ENCODE measurements at regions not wholly inside any gene's neighbourhood (a gene's known extent, or its start where the extent isn't known, plus 50 kb on each side); places are given as distances from the start of the nearest gene placed in this dataset.

DNA sequence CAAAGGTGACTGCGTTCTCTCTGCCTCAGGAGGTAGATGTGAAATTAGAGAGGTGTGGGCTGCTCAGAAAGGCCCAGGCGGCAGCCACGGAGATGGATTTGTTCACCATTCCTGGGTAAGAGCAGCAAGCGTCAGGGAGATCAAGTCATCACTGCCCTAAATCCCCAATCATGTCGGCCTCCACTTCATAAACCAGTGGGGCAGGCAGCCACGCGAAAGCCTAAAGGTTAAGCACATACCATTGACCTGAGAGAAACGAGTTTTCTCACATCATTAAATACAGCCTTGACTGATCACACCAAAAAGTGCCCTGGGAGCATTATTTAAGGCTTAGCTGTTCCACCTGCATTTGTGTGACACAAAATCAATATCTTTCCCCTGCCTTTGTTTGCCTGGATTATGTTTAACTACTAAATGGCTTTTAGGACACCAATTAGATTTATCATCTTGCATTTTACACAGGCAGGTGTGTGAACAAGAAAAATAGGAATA is 50.7 kb upstream of the FOXB1 start:
- DNase-seq: no peak

DNA sequence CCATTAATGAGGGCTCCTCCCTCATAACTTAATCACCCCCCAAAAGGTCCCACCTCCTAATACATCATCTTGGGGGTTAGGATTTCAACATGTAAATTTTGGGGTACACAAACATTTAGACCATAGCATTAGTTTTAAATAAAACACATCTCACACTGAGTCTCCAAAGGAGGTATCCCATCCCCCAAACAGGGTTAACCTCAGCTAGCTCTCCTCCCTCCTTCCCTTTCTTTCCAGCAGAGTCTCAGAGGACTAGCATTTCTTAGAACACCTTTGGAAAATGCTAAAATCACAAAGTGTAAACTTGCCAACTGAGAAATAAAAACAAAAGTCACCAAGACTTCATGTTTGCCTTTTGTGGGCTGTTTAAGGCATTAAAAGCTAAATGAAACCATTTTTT is 51.2 kb upstream of the FOXB1 start:
- no peak for DNase-seq

DNA sequence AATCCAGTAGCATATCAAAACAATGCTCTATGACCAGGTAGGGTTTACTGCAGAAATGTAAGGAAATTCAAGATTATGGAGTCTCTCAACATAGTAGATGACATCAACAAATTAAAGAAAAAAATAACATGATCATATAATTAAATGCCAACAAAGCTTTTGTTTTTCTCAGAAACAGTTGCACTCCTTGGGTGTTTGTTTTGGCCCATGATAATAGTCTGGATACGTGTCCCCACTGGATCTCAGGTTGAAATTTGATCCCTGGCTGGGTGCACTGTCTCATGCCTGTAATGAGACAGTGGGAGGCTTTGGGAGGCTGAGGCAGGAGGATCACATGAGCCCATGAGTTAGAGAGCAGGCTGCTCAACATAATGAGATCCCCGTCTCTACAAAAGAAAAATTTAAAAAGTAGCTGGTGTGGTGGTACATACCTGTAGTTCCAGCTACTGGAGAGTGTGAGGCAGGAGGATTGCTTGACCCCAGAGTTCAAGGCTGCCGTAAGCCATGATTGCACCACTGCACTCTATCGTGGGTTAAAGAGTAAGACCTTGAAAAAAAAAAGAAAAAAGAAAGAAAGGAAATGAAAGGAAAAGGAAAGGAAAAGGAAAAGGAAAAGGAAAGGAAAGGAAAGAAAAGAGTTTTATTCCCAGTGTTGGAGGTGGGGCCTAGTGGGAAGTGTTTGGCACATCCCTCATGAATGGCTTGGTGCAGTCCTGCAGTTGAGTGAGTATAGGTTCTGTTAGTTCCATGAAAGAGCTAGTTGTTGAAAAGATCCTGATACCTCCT is 53.3 kb upstream of the FOXB1 start:
- DNase-seq: no peak

- no peak for DNase-seq
Observed at GRCh38 chr15:59948924-59949613, 55.0 kb upstream of the FOXB1 start.

DNA sequence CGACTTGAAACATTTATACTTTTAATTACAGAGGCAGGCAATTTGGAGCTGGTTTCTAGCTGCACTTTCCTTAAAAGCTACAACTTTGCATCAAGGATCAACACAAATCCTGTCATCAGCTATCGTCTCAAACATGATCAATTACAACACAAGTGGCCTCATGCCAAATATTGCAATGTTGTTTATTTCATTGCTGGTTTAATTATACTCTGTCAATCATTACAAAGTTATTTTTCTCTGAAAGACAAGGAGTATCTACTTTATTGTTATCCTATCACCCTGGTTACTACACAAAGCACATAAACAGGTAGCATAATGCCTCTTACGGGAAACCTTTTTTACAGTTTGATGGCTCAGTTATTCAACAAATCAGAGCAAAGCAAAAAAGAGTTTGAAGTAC is 58.0 kb upstream of the FOXB1 start:
- no peak for DNase-seq

DNA sequence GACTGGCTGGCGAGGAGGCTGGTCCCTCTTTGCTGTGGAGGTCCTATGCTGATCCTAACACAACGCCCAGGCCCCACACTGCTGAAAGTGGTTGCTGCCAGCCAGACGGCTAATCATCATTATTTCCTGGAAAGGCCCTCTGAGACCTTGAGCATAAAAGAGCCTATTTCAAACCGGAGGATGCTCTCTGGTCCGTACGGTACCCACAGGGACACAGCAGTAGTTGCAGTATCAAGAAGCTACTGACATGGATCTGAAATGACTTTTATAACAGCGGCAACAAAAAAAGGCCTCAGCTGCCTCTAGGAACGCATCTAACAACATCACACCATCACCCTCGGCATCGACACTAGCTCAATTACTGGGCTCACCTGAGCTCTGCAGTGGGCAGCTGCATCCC is 59.1 kb upstream of the FOXB1 start:
- no peak for DNase-seq

- DNase-seq: no peak
Observed at GRCh38 chr15:59941612-59942011, 62.5 kb upstream of the FOXB1 start.

DNA sequence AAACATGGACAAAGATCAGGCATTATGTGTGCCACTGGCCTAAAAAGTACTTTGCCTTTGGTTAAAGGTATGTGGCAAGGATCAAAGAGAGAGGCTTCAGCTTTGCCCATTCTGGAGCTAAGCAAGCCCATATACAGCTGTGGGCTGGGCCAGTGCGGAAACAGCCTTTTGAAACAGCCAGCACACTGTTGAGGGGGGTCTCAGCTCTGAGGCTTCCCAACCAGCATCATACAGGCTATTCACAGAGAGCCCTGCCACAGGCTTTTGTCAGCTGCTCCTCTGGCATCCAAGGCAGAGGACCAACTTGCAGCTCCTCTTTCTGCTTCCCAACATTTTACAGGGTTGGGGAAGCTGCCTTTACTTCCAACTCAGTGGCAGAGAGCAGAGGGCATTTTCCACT is 63.2 kb upstream of the FOXB1 start:
- DNase-seq: no peak

GRCh38 chr15:59940456-59940855 is 63.7 kb upstream of the FOXB1 start:
- no peak for DNase-seq

- DNase-seq: no peak
Observed at GRCh38 chr15:59936741-59937140, 67.4 kb upstream of the FOXB1 start.

GRCh38 chr15:59933607-59934006 is 70.5 kb upstream of the FOXB1 start:
- DNase-seq: no peak

GRCh38 chr15:59931646-59932261 is 72.4 kb upstream of the FOXB1 start:
- DNase-seq: no peak

- DNase-seq: no peak
Observed at GRCh38 chr15:59924812-59925522, 79.1 kb upstream of the FOXB1 start.

GRCh38 chr15:59924096-59924495 is 80.0 kb upstream of the FOXB1 start:
- DNase-seq: no peak

- DNase-seq: no peak
Observed at GRCh38 chr15:59923508-59923907, 80.6 kb upstream of the FOXB1 start.

DNA sequence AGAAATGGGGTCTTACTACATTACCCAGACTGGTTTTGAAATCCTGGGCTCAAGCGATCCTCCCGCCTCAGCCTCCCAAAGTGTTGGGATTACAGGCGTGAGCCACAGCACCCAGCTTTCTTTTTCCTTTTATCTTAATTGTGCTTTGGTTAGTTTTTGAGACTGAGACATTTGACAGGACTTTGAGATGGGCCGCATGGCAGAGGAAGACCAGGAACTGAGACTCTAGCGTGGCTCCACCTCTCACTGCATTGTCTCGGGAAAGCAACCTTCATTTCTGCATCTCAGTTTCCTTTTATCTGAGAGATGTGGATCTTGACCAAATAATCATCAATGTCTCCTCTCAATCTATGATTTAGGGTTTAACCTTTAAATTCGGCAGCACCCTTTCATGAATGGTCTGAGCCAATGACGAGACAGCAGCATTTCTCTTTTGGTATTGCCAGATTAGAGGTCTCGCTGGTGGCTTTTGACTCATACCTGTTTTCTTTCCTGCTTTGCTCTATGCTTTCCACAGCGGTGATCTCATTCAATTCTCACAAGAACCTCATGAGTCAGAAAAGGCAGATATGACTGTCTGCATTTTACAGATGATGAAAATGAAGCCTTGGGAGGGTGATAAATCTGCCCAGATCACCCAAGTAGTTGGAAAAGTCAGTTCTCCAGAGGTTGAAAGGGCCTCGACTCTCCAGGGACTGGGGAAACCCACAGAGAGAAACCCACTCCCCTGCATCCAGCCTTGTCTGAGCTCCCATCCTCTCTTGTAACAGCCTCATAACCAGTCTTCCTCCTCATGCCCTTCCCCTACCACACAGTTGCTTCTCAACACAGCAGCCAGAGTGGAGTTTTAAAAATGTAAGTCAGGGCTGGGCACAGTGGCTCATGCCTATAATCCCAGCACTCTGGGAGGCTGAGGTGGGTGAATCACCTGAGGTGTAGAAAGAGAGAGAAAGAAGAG is 84.8 kb upstream of the FOXB1 start:
- DNase-seq: peak; percentile 65

GRCh38 chr15:59917504-59918157 is 86.5 kb upstream of the FOXB1 start:
- DNase-seq: peak; percentile 75

DNA sequence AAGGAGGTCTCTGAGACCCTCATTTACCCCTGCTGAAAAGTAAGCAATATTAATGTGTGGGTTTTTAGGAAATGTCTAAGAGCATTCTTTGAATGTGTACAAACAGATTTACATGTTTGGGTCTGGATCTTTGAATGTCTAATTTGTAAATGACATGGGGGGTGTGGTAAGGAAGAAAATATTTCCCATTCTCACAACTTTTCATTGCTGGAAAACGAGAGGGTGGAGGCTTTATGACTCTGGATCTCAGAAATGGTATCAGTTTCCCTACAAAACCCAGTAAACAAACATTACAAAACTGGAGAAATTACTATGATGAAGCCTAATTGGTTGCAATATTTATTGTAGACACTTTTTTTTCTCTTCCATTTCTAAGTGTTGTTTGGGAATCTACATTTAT is 98.1 kb upstream of the FOXB1 start:
- no peak for DNase-seq

DNA sequence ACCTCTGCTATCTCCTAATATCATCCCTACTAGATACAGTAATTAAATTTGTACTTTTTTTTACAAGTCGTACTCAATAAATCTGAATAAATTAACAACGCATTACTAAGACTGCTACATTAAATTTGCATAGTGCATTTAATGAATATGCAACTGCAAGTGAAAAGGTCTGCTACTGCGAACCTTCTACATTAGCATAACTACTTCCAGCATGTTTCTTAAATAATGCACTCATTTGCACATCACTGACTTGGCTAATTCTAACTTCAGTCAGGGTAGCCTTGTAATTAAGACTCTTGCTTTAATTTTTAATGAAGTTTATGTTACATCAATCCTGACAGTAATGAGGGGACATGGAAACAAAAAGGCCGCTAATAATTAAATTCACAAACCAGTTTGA is 98.9 kb upstream of the FOXB1 start:
- no peak for DNase-seq

- no peak for DNase-seq
Observed at GRCh38 chr15:59904450-59905135, 99.5 kb upstream of the FOXB1 start.

GRCh38 chr15:59896663-59897074 is 107.4 kb upstream of the FOXB1 start:
- no peak for DNase-seq
